Activated CD4-positive, alpha-beta T cell treated with anti-CD3 and anti-CD28 coated beads for 36 hours (primary cell): ENCODE measurements at regions not wholly inside any gene's neighbourhood (a gene's known extent, or its start where the extent isn't known, plus 50 kb on each side); places are given as distances from the start of the nearest gene placed in this dataset.

Source experiments
- ATAC-seq: fragments of 200-7000 bp; cut with Tn5 transposase; one replicate; pipeline ENCODE4 v1.10.0; 2021; ENCODE audit warnings: mild to moderate bottlenecking, moderate library complexity
- CTCF ChIA-PET: fragments of 350-600 bp; sonication (Branson Sonifier 250); formaldehyde crosslinking; loops from one replicate; lab custom pipeline; 2021; ENCODE audit warnings: antibody characterized with exemption; lab: Charles Lee
- POLR2A ChIA-PET: fragments of 350-600 bp; sonication (Branson Sonifier 250); formaldehyde crosslinking; loops from one replicate; lab custom pipeline; 2021; ENCODE audit warnings: antibody characterized with exemption, inconsistent platforms; lab: Charles Lee
- DNase-seq: peaks from one replicate; pipeline ENCODE4 v3.0.0-alpha.2; 2020
- H3K27ac Mint-ChIP-seq: one replicate; pipeline ENCODE4 v1.8.0; 2021; ENCODE audit warnings: mixed read lengths
- H3K27me3 Mint-ChIP-seq: one replicate; pipeline ENCODE4 v1.8.0; 2021; ENCODE audit warnings: mixed read lengths
- H3K36me3 Mint-ChIP-seq: one replicate; pipeline ENCODE4 v1.8.0; 2021; ENCODE audit warnings: low read depth, mixed read lengths
- H3K4me1 Mint-ChIP-seq: one replicate; pipeline ENCODE4 v1.8.0; 2021; ENCODE audit warnings: mixed read lengths
- H3K4me3 Mint-ChIP-seq: one replicate; pipeline ENCODE4 v1.8.0; 2021; ENCODE audit warnings: mild to moderate bottlenecking, moderate library complexity, mixed read lengths
- H3K9me3 Mint-ChIP-seq: one replicate; pipeline ENCODE4 v1.8.0; 2021; ENCODE audit warnings: low read depth, mixed read lengths
- intact Hi-C, 2 experiments: fragments of 100-400 bp; cut with DNase I in 1 of 2; cut with micrococcal nuclease in 1 of 2; formaldehyde crosslinking; loops; one replicate each; pipeline versions ENCODE4 v1.14.2 to v1.15.1; 2022 to 2024; cut with DNase I, micrococcal nuclease

GRCh38 chrX:52425775-52426174 lies 57.0 kb downstream of the XAGE2 start:
- Mint-ChIP-seq H3K36me3 (no peaks in the 10 kb centered on the region), H3K27ac (no peak overlapping the region), H3K4me1 (no peaks in the 10 kb centered on the region), H3K27me3 (no peaks in the 10 kb centered on the region), H3K4me3 (no peak overlapping the region), H3K9me3 (no peaks in the 10 kb centered on the region)
- CTCF ChIA-PET = no interaction called here
- POLR2A ChIA-PET = no interaction called here
- DNase-seq (no peak), ATAC-seq (no peak)
- intact Hi-C loops = no loop called here

- intact Hi-C loops = no loop called here
- Mint-ChIP-seq H3K9me3 (no peaks in the 10 kb centered on the region), H3K36me3 (no peaks in the 10 kb centered on the region), H3K27ac (no peak overlapping the region), H3K4me1 (no peaks in the 10 kb centered on the region), H3K27me3 (no peaks in the 10 kb centered on the region), H3K4me3 (no peak overlapping the region)
- ATAC-seq (no peak), DNase-seq (no peak)
- ChIA-PET POLR2A (no interaction called here), CTCF (interaction anchor here (0.6 kb wide), 1 partner anchor 84 kb away, joined by 3 read pairs; no protein-coding TSS in a partner anchor)
Measured at GRCh38 chrX:52426810-52427209, 58.0 kb downstream of the XAGE2 start.

DNA sequence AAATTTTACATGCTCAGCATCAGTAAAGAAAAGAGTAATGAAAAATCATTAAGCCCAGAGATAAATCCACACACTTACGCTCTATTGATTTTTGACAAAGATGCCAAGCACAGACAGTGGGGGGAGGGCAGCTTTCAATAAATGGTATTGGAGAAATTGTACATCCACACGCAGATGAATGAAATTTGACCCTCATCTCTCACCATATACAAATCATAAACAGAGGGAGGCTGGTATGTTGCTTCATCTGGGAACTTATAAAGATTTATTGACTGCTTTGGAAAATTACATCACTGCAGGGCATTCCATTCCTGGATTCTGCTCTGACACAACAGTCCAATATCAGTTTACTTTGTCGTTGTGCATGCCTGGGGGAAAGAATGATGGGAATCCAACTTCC lies 58.4 kb upstream of the XAGE1A start:
- intact Hi-C loops = no loop called here
- ATAC-seq (no peak), DNase-seq (no peak)
- Mint-ChIP-seq H3K4me1 (no peaks in the 10 kb centered on the region), H3K36me3 (no peaks in the 10 kb centered on the region), H3K4me3 (no peak overlapping the region), H3K9me3 (no peaks in the 10 kb centered on the region), H3K27me3 (peaks cover 2% of the 10 kb centered on the region), H3K27ac (no peak overlapping the region)
- POLR2A ChIA-PET = no interaction called here
- CTCF ChIA-PET = no interaction called here
